RKO (cell line): ENCODE measurements at regions not wholly inside any gene's neighbourhood (a gene's known extent, or its start where the extent isn't known, plus 50 kb on each side); places are given as distances from the start of the nearest gene placed in this dataset.
"Not testable (repeated sequence)": the region's sequence is repeated elsewhere in the genome, so short reads cannot be mapped to it uniquely, and the experiment has no call there.

Experiments
- DNase-seq: peaks from one replicate; pipeline ENCODE4 v3.0.0-alpha.2; 2016; ENCODE audit warnings: low spot score

GRCh38 chr10:9547936-9548904 is 1469.5 kb upstream of the CELF2 start:
- no peak for DNase-seq

GRCh38 chr10:9550810-9551209 is 1466.9 kb upstream of the CELF2 start:
- no peak for DNase-seq

- no peak for DNase-seq
Observed at GRCh38 chr10:9554321-9554720, 1463.4 kb upstream of the CELF2 start.

GRCh38 chr10:9560976-9561375 is 1456.7 kb upstream of the CELF2 start:
- DNase-seq: no peak

- DNase-seq: no peak
Observed at GRCh38 chr10:9561821-9562505, 1455.7 kb upstream of the CELF2 start.

- no peak for DNase-seq
Observed at GRCh38 chr10:9577746-9578145, 1439.9 kb upstream of the CELF2 start.

- DNase-seq: peak; percentile 17
Observed at GRCh38 chr10:9579110-9579705, 1438.5 kb upstream of the CELF2 start.

GRCh38 chr10:9582803-9583202 is 1434.9 kb upstream of the CELF2 start:
- not testable (repeated sequence) for DNase-seq

GRCh38 chr10:9596368-9596920 is 1421.2 kb upstream of the CELF2 start:
- peak; percentile 70 for DNase-seq

GRCh38 chr10:9602998-9603397 is 1414.7 kb upstream of the CELF2 start:
- DNase-seq: no peak

- no peak for DNase-seq
Observed at GRCh38 chr10:9603972-9604371, 1413.7 kb upstream of the CELF2 start.

GRCh38 chr10:9605231-9605630 is 1412.4 kb upstream of the CELF2 start:
- no peak for DNase-seq

GRCh38 chr10:9608602-9609001 is 1409.1 kb upstream of the CELF2 start:
- DNase-seq: peak; percentile 49

GRCh38 chr10:9613338-9614075 is 1404.2 kb upstream of the CELF2 start:
- DNase-seq: peak; percentile 32

- DNase-seq: no peak
Observed at GRCh38 chr10:9615189-9615588, 1402.5 kb upstream of the CELF2 start.

- no peak for DNase-seq
Observed at GRCh38 chr10:9621216-9621615, 1396.5 kb upstream of the CELF2 start.

GRCh38 chr10:9625304-9625703 is 1392.4 kb upstream of the CELF2 start:
- DNase-seq: no peak

- peak; percentile 9 for DNase-seq
Observed at GRCh38 chr10:9634466-9634865, 1383.2 kb upstream of the CELF2 start.

GRCh38 chr10:9635691-9636090 is 1382.0 kb upstream of the CELF2 start:
- no peak for DNase-seq

- no peak for DNase-seq
Observed at GRCh38 chr10:9636216-9636615, 1381.5 kb upstream of the CELF2 start.

GRCh38 chr10:9643782-9644181 is 1373.9 kb upstream of the CELF2 start:
- no peak for DNase-seq

GRCh38 chr10:9645404-9645803 is 1372.3 kb upstream of the CELF2 start:
- no peak for DNase-seq
